GM23338 (cell line): ENCODE measurements at regions not wholly inside any gene's neighbourhood (a gene's known extent, or its start where the extent isn't known, plus 50 kb on each side); places are given as distances from the start of the nearest gene placed in this dataset.
A peak's percentile ranks its signal among the peaks of the same experiment; 100 is the strongest.

Experiments
- ATAC-seq: fragments of 200-7000 bp; cut with Tn5 transposase; 3 replicates; pipeline ENCODE4 v1.9.1; 2020
- DNase-seq: peaks from one replicate; pipeline ENCODE4 v3.0.0-alpha.2; 2015; ENCODE audit warnings: low spot score
- H2AFZ ChIP-seq: fragments of 200-600 bp; sonication (generic); 2 replicates; pipeline ENCODE4 v1.8.0; 2016; ENCODE audit warnings: antibody characterized with exemption, mild to moderate bottlenecking, moderate library complexity
- H3F3A ChIP-seq: fragments of 200-600 bp; sonication (generic); replicated peaks from 2 replicates; pipeline ENCODE4 v1.8.0; 2017; ENCODE audit warnings: antibody characterized with exemption, mixed run types, low read depth
- H3K27ac ChIP-seq: fragments of 200-600 bp; sonication (generic); 2 replicates; pipeline ENCODE4 v1.6.1; 2016; ENCODE audit warnings: low read depth
- H3K27me3 ChIP-seq: fragments of 200-600 bp; sonication (generic); 2 replicates; pipeline ENCODE4 v1.8.0; 2016; ENCODE audit warnings: mild to moderate bottlenecking, mixed run types, moderate library complexity; ENCODE audit not compliant: insufficient read depth
- H3K36me3 ChIP-seq: fragments of 200-600 bp; sonication (generic); 2 replicates; pipeline ENCODE4 v1.8.0; 2016; ENCODE audit warnings: mild to moderate bottlenecking; ENCODE audit not compliant: insufficient read depth
- H3K4me1 ChIP-seq: fragments of 200-600 bp; sonication (generic); 2 replicates; pipeline ENCODE4 v1.8.0; 2016; ENCODE audit warnings: mild to moderate bottlenecking, moderate library complexity; ENCODE audit not compliant: insufficient read depth
- H3K4me2 ChIP-seq: fragments of 200-600 bp; sonication (generic); 2 replicates; pipeline ENCODE4 v1.7.1; 2017; ENCODE audit warnings: mixed run types
- H3K4me3 ChIP-seq: fragments of 200-600 bp; sonication (generic); 2 replicates; pipeline ENCODE4 v1.6.1; 2016; ENCODE audit warnings: mixed run types
- H3K79me2 ChIP-seq: fragments of 200-600 bp; sonication (generic); replicated peaks from 2 replicates; pipeline ENCODE4 v1.8.0; 2017; ENCODE audit warnings: mild to moderate bottlenecking; ENCODE audit not compliant: insufficient read depth
- H3K9me2 ChIP-seq: fragments of 200-600 bp; sonication (generic); 2 replicates; pipeline ENCODE4 v1.8.0; 2017; ENCODE audit not compliant: insufficient read depth
- H4K20me1 ChIP-seq: fragments of 200-600 bp; sonication (generic); replicated peaks from 2 replicates; pipeline ENCODE4 v1.8.0; 2017; ENCODE audit warnings: mild to moderate bottlenecking; ENCODE audit not compliant: insufficient read depth
- H3K27ac Mint-ChIP-seq: 2 replicates; pipeline ENCODE4 v1.8.0; 2020; ENCODE audit warnings: inconsistent platforms, mild to moderate bottlenecking, moderate library complexity, mixed read lengths
- H3K27me3 Mint-ChIP-seq: 3 replicates; pipeline ENCODE4 v1.8.0; 2022; ENCODE audit warnings: low read depth, mild to moderate bottlenecking, moderate library complexity, mixed read lengths, inconsistent platforms; ENCODE audit not compliant: insufficient read depth, poor library complexity
- H3K36me3 Mint-ChIP-seq: 3 replicates; pipeline ENCODE4 v1.8.0; 2021; ENCODE audit warnings: low read depth, mild to moderate bottlenecking, inconsistent platforms, moderate library complexity, mixed read lengths
- H3K4me1 Mint-ChIP-seq: 3 replicates; pipeline ENCODE4 v1.8.0; 2020; ENCODE audit warnings: mild to moderate bottlenecking, inconsistent platforms, mixed read lengths
- H3K4me3 Mint-ChIP-seq: 3 replicates; pipeline ENCODE4 v1.8.0; 2021; ENCODE audit warnings: moderate library complexity, mild to moderate bottlenecking, inconsistent platforms, mixed read lengths
- H3K9me3 Mint-ChIP-seq: 3 replicates; pipeline ENCODE4 v1.8.0; 2020; ENCODE audit warnings: moderate library complexity, mild to moderate bottlenecking, inconsistent platforms, mixed read lengths
- CREB1 ChIP-seq: fragments of 250-450 bp; sonication (Bioruptor Pico); IDR thresholded peaks from 2 replicates; pipeline ENCODE4 v1.5.0; 2020; ENCODE audit warnings: low read depth, mild to moderate bottlenecking, moderate library complexity
- EZH2 ChIP-seq: fragments of 200-600 bp; sonication (generic); IDR thresholded peaks from one replicate; pipeline ENCODE4 v1.8.0; 2017; ENCODE audit warnings: antibody characterized with exemption, mild to moderate bottlenecking, low read depth; ENCODE audit not compliant: unreplicated experiment
- EZH2phosphoT487 ChIP-seq: fragments of 200-600 bp; sonication (generic); IDR thresholded peaks from one replicate; pipeline ENCODE4 v1.8.1; 2018; ENCODE audit warnings: antibody characterized with exemption; ENCODE audit not compliant: unreplicated experiment
- JUNB ChIP-seq: IDR thresholded peaks from one replicate; pipeline ENCODE4 v1.6.1; 2016; ENCODE audit warnings: antibody characterized with exemption; ENCODE audit not compliant: unreplicated experiment
- POLR2AphosphoS5 ChIP-seq: IDR thresholded peaks from 2 replicates; pipeline ENCODE4 v1.6.1; 2016; ENCODE audit warnings: antibody characterized with exemption, low read depth
- STAT1 ChIP-seq: IDR thresholded peaks from one replicate; pipeline ENCODE4 v1.6.1; 2016; ENCODE audit warnings: antibody characterized with exemption; ENCODE audit not compliant: unreplicated experiment
- ZNF114 ChIP-seq: fragments of 250-450 bp; sonication (Bioruptor Pico); IDR thresholded peaks from 2 replicates; pipeline ENCODE4 v1.5.0; 2020; ENCODE audit warnings: mild to moderate bottlenecking, moderate library complexity
- ZNF331 ChIP-seq: fragments of 250-450 bp; sonication (Bioruptor Pico); IDR thresholded peaks from 2 replicates; pipeline ENCODE4 v1.5.0; 2020; ENCODE audit warnings: low read depth, mild to moderate bottlenecking, moderate library complexity
- TF ChIP-seq, protein P1 (sequence below): IDR thresholded peaks from one replicate; pipeline ENCODE4 v1.6.1; 2018; ENCODE audit warnings: antibody characterized with exemption; ENCODE audit not compliant: unreplicated experiment
- TF ChIP-seq, protein P2 (sequence below): IDR thresholded peaks from 2 replicates; pipeline ENCODE4 v1.6.1; 2016; ENCODE audit warnings: antibody characterized with exemption

DNA sequence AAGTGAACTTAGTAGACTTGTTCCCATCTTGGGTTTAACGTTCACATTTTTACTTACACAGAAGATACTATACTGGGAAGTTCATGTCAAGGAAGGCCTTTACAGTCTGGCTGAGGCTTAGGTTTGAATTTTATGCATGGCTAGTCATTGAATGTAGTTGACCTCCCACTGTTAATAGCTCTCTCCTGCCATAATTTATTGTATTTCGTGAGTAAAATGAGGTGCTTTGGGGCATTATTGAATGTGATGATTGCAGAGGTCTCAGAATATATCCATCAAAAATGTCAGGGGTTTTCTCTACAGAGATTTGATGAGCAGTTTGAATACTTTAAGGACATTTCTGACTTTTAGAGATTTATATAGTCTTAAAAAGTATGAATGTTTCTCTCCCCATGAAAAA lies 356.6 kb upstream of the GRM7 start (continued):
- TF ChIP-seq, protein P1, sequence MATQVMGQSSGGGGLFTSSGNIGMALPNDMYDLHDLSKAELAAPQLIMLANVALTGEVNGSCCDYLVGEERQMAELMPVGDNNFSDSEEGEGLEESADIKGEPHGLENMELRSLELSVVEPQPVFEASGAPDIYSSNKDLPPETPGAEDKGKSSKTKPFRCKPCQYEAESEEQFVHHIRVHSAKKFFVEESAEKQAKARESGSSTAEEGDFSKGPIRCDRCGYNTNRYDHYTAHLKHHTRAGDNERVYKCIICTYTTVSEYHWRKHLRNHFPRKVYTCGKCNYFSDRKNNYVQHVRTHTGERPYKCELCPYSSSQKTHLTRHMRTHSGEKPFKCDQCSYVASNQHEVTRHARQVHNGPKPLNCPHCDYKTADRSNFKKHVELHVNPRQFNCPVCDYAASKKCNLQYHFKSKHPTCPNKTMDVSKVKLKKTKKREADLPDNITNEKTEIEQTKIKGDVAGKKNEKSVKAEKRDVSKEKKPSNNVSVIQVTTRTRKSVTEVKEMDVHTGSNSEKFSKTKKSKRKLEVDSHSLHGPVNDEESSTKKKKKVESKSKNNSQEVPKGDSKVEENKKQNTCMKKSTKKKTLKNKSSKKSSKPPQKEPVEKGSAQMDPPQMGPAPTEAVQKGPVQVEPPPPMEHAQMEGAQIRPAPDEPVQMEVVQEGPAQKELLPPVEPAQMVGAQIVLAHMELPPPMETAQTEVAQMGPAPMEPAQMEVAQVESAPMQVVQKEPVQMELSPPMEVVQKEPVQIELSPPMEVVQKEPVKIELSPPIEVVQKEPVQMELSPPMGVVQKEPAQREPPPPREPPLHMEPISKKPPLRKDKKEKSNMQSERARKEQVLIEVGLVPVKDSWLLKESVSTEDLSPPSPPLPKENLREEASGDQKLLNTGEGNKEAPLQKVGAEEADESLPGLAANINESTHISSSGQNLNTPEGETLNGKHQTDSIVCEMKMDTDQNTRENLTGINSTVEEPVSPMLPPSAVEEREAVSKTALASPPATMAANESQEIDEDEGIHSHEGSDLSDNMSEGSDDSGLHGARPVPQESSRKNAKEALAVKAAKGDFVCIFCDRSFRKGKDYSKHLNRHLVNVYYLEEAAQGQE: no peak
- no peak for TF ChIP-seq JUNB

DNA sequence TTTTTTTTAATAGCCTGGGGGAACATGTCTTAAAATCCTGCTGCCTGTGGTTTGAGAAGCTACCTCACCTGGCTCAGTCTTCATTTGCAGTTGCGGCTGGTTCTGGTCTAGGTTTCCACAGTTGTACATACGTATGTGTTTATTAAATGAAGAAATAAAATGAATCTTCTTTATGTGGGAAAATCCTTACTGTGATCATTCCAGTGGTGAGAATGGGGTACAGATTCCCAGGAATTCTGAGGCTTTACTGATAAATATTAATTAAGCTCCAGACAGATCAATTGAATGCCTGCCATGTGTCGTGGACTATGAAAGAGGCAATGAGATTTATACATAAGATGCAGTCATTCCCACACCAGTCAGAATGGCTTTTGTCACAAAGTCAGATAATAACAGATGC lies 356.1 kb upstream of the GRM7 start:
- ATAC-seq: no peak
- Histone ChIP-seq H3K27ac (no peak overlapping the region), H3K4me3 (no peak overlapping the region), H3K36me3 (peaks cover 4% of the 10 kb centered on the region; the same call in 1 of the 2 replicates), H3K4me1 (no peaks in the 10 kb centered on the region), H3F3A (no peaks in the 10 kb centered on the region), H2AFZ (no peak overlapping the region), H4K20me1 (no peaks in the 10 kb centered on the region), H3K79me2 (no peaks in the 10 kb centered on the region), H3K9me2 (no peaks in the 10 kb centered on the region), H3K4me2 (no peak overlapping the region), H3K27me3 (no peaks in the 10 kb centered on the region)
- TF ChIP-seq EZH2: no peak
- Mint-ChIP-seq H3K27ac (no peak overlapping the region), H3K4me3 (no peak overlapping the region), H3K9me3 (peaks cover 77% of the 10 kb centered on the region), H3K4me1 (peaks cover 10% of the 10 kb centered on the region; the same call in 2 of the 3 replicates), H3K27me3 (no peaks in the 10 kb centered on the region), H3K36me3 (peaks cover 19% of the 10 kb centered on the region; the same call in 2 of the 3 replicates)
- DNase-seq: no peak

DNA sequence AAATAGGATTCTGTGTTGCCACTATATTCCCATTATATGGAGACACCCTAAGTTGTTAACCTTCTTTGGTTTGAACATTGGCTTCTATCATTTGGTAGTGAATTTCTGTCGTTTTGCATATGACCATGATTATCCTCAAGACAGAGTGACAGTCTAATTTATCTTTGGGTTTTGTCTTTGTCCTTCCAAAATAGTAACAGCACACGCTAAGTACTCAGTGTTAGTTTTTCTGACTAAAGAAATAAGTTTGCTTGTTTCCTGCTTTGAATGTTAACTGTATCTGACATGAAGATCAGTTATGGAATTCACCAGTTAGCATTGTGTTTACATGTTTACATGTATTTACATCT lies 352.5 kb upstream of the GRM7 start:
- H2AFZ ChIP-seq: no peak overlapping the region
- DNase-seq (no peak), ATAC-seq (no peak)
- H3K27me3 ChIP-seq: no peaks in the 10 kb centered on the region
- H3K79me2 ChIP-seq: no peaks in the 10 kb centered on the region
- Mint-ChIP-seq H3K4me3 (peak overlapping the region; percentile 81), H3K36me3 (peaks cover 23% of the 10 kb centered on the region), H3K9me3 (peaks cover 74% of the 10 kb centered on the region), H3K27ac (peak overlapping the region; percentile 92), H3K27me3 (no peaks in the 10 kb centered on the region), H3K4me1 (peaks cover 12% of the 10 kb centered on the region; the same call in 2 of the 3 replicates)
- H3K4me3 ChIP-seq: no peak overlapping the region
- H3F3A ChIP-seq: no peaks in the 10 kb centered on the region
- peaks cover 11% of the 10 kb centered on the region; the same call in 1 of the 2 replicates for H3K36me3 ChIP-seq
- TF ChIP-seq EZH2phosphoT487 (no peak), STAT1 (no peak), JUNB (no peak), ZNF331 (no peak), ZNF114 (no peak), CREB1 (CRISPR knock-in tag) (no peak), POLR2AphosphoS5 (no peak), EZH2 (no peak)
- TF ChIP-seq, protein P2, sequence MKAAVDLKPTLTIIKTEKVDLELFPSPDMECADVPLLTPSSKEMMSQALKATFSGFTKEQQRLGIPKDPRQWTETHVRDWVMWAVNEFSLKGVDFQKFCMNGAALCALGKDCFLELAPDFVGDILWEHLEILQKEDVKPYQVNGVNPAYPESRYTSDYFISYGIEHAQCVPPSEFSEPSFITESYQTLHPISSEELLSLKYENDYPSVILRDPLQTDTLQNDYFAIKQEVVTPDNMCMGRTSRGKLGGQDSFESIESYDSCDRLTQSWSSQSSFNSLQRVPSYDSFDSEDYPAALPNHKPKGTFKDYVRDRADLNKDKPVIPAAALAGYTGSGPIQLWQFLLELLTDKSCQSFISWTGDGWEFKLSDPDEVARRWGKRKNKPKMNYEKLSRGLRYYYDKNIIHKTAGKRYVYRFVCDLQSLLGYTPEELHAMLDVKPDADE: no peak
- H3K27ac ChIP-seq: no peak overlapping the region
- no peaks in the 10 kb centered on the region for H3K4me1 ChIP-seq
- no peaks in the 10 kb centered on the region for H4K20me1 ChIP-seq
- H3K4me2 ChIP-seq: no peak overlapping the region
- no peaks in the 10 kb centered on the region for H3K9me2 ChIP-seq
